K562 (cell line): ENCODE measurements at regions not wholly inside any gene's neighbourhood (a gene's known extent, or its start where the extent isn't known, plus 50 kb on each side); places are given as distances from the start of the nearest gene placed in this dataset.

ENCODE experiments used
- ATAC-seq: fragments of 200-7000 bp; cut with Tn5 transposase; 3 replicates; pipeline ENCODE4 v1.9.1; 2020; ENCODE audit warnings: moderate library complexity
- BruUV-seq: library from RNA; stranded (reverse); fragments of 400-500 nt; replicated peaks from 2 replicates; lab custom pipeline; 2021; lab: Mats Ljungman, UMichigan
- CTCF ChIA-PET: fragments of 300-600 bp; formaldehyde crosslinking; extraction: SDS; loops from one replicate; lab custom pipeline; 2021; ENCODE audit warnings: low intra/inter-chr PET ratio; lab: Yijun Ruan, JAX
- POLR2A ChIA-PET: fragments of 300-600, 350-650 bp; sonication (Branson Sonifier 250); formaldehyde crosslinking; extraction: SDS; loops from one replicate; lab custom pipeline; 2021; ENCODE audit warnings: antibody characterized with exemption, inconsistent platforms; lab: Yijun Ruan, JAX
- DNase-seq, 4 experiments: peaks; one replicate each; pipeline versions ENCODE4 v3.0.0 to v3.0.0-alpha.2; 2011 to 2018; ENCODE audit warnings: low spot score in 3 of 4, mixed read lengths in 3 of 4; ENCODE audit errors: extremely low read depth in 1 of 4
- FAIRE-seq: peaks from 2 replicates; lab custom pipeline; 2011; peaks lifted over from hg19 to GRCh38; lab: Jason Lieb, UNC
- H2AFZ ChIP-seq: 2 replicates; pipeline ENCODE4 v1.6.0; 2011; ENCODE audit warnings: low read depth, low read length, control low read depth, inconsistent platforms
- H3K27ac ChIP-seq: fragments of 200-600 bp; 3 replicates; pipeline ENCODE4 v1.8.0; 2011; ENCODE audit warnings: low read depth, mild to moderate bottlenecking, control low read depth, inconsistent platforms, low read length, moderate library complexity, mixed read lengths; ENCODE audit errors: extremely low read depth
- H3K27me3 ChIP-seq, 2 experiments: fragments of 300-600 bp in 1 of 2; 2 replicates in 1 of 2; 3 replicates in 1 of 2; pipeline versions ENCODE4 v1.6.0 to v1.8.0; 2011; ENCODE audit warnings: inconsistent platforms in 2 of 2, low read length in 2 of 2, mild to moderate bottlenecking in 1 of 2, mixed read lengths in 1 of 2, moderate library complexity in 1 of 2; ENCODE audit not compliant: control insufficient read depth in 2 of 2, insufficient read depth in 2 of 2
- H3K36me3 ChIP-seq: fragments of 300-600 bp; 3 replicates; pipeline ENCODE4 v1.8.0; 2011; ENCODE audit warnings: mild to moderate bottlenecking, low read length, inconsistent platforms; ENCODE audit not compliant: control insufficient read depth, insufficient read depth
- H3K4me1 ChIP-seq, 2 experiments: fragments of 200-600 bp in 1 of 2; replicated peaks in 1 of 2; 2 replicates in 1 of 2; 3 replicates in 1 of 2; pipeline versions ENCODE4 v1.5.1 to v1.8.0; 2011; ENCODE audit warnings: inconsistent platforms in 2 of 2, low read length in 2 of 2, mild to moderate bottlenecking in 1 of 2, mixed read lengths in 1 of 2, moderate library complexity in 1 of 2; ENCODE audit not compliant: control insufficient read depth in 2 of 2, insufficient read depth in 2 of 2
- H3K4me2 ChIP-seq: 2 replicates; pipeline ENCODE4 v1.6.1; 2011; ENCODE audit warnings: low read length, control low read depth, inconsistent platforms, mixed read lengths; ENCODE audit not compliant: insufficient read depth
- H3K4me3 ChIP-seq: fragments of 200-600 bp; sonication (generic), shearing (Covaris generic); 2 replicates; pipeline ENCODE4 v1.5.1; 2016; ENCODE audit warnings: control low read depth, inconsistent platforms
- H3K79me2 ChIP-seq: fragments of 200-600 bp; 3 replicates; pipeline ENCODE4 v1.8.0; 2011; ENCODE audit warnings: low read length, inconsistent platforms; ENCODE audit not compliant: control insufficient read depth, insufficient read depth
- H3K9ac ChIP-seq, 2 experiments: 2 replicates each; pipeline versions ENCODE4 v1.6.0 to v1.6.1; 2011; ENCODE audit warnings: low read depth in 2 of 2, low read length in 2 of 2, control low read depth in 1 of 2, inconsistent platforms in 1 of 2, mild to moderate bottlenecking in 1 of 2, mixed read lengths in 1 of 2; ENCODE audit not compliant: insufficient read depth in 1 of 2
- H3K9me1 ChIP-seq: one replicate; pipeline ENCODE4 v1.6.0; 2011; ENCODE audit warnings: inconsistent platforms, mild to moderate bottlenecking, low read length, moderate library complexity; ENCODE audit not compliant: control insufficient read depth, insufficient read depth
- H3K9me3 ChIP-seq: replicated peaks from 2 replicates; pipeline ENCODE4 v1.5.1; 2011; ENCODE audit warnings: low read depth, low read length, inconsistent platforms; ENCODE audit not compliant: control insufficient read depth, insufficient read depth
- H4K20me1 ChIP-seq: replicated peaks from 2 replicates; pipeline ENCODE4 v1.6.1; 2011; ENCODE audit warnings: low read length, inconsistent platforms, mixed read lengths; ENCODE audit not compliant: control insufficient read depth, insufficient read depth
- ARHGAP35 ChIP-seq: fragments of 450-650 bp; IDR thresholded peaks from 2 replicates; pipeline ENCODE4 v1.6.1; 2018; ENCODE audit not compliant: partially characterized antibody
- CHD1 ChIP-seq: fragments of 200-600 bp; sonication (generic); IDR thresholded peaks from one replicate; pipeline ENCODE4 v1.6.1; 2012; ENCODE audit warnings: mild to moderate bottlenecking, moderate library complexity, low read length, inconsistent platforms
- EP300 ChIP-seq: IDR thresholded peaks from 2 replicates; pipeline ENCODE4 v1.6.1; 2012; ENCODE audit warnings: low read length, improper control_type of control experiment
- ETV5 ChIP-seq: sonication (generic); formaldehyde crosslinking; IDR thresholded peaks from 2 replicates; pipeline ENCODE4 v1.4.0; 2020; ENCODE audit warnings: low read depth, mild to moderate bottlenecking, missing genetic modification reagents
- HDAC8 ChIP-seq: fragments of 450-650 bp; IDR thresholded peaks from 2 replicates; pipeline ENCODE4 v1.6.1; 2016; ENCODE audit warnings: mild to moderate bottlenecking, missing genetic modification characterization, moderate library complexity, missing compliant biosample characterization
- JUN ChIP-seq, 2 experiments: sonication (generic) in 1 of 2; formaldehyde crosslinking in 1 of 2; IDR thresholded peaks; 2 replicates each; pipeline versions ENCODE4 v1.6.1 to v1.8.0; 2012 to 2022; ENCODE audit warnings: borderline replicate concordance in 2 of 2, mild to moderate bottlenecking in 2 of 2, improper control_type of control experiment in 1 of 2, low read depth in 1 of 2, low read length in 1 of 2, missing genetic modification reagents in 1 of 2
- NFYB ChIP-seq: IDR thresholded peaks from 2 replicates; pipeline ENCODE4 v1.6.1; 2011; ENCODE audit warnings: mild to moderate bottlenecking, moderate library complexity; ENCODE audit not compliant: insufficient read length; ENCODE audit errors: extremely low read depth
- POLR2H ChIP-seq: IDR thresholded peaks from 2 replicates; pipeline ENCODE4 v1.6.1; 2016; ENCODE audit warnings: missing genetic modification characterization, low read depth, mild to moderate bottlenecking, control low read depth, missing compliant biosample characterization, moderate library complexity
- RNF2 ChIP-seq: sonication (generic); IDR thresholded peaks from 2 replicates; pipeline ENCODE4 v1.6.1; 2016
- ZNF197 ChIP-seq: fragments of 200-800 bp; sonication (Bioruptor generic); IDR thresholded peaks from 2 replicates; pipeline ENCODE4 v1.6.1; 2016; ENCODE audit warnings: low read depth, missing genetic modification characterization, missing compliant biosample characterization
- WGBS: fragments of 100-300 bp; shearing (Covaris generic); methylation state at CpG from one replicate; pipeline ENCODE4 v1.1.6; 2016; ENCODE audit warnings: low coverage, mixed read lengths; ENCODE audit not compliant: insufficient coverage; ENCODE audit errors: missing lambda C conversion rate; 5-methylcytosine and 5-hydroxymethylcytosine counted together
- in situ Hi-C: fragments of 300-500 bp; cut with MboI; formaldehyde crosslinking; loops from 4 replicates; pipeline ENCODE4 v1.15.0; 2018; ENCODE audit warnings: inconsistent platforms, mixed read lengths
- intact Hi-C: fragments of 100-400 bp; cut with micrococcal nuclease; formaldehyde crosslinking; loops from 2 replicates; pipeline ENCODE4 v1.14.2; 2022
- TF ChIP-seq, protein P1 (sequence below): fragments of 450-650 bp; conservative IDR thresholded peaks from 2 replicates; pipeline ENCODE4 v1.6.1; 2016; ENCODE audit warnings: missing genetic modification characterization, low read depth, mild to moderate bottlenecking, missing compliant biosample characterization, moderate library complexity
- TF ChIP-seq, protein P2 (sequence below): fragments of 450-650 bp; IDR thresholded peaks from 2 replicates; pipeline ENCODE4 v1.6.1; 2016; ENCODE audit warnings: missing biosample characterization, missing genetic modification characterization
- TF ChIP-seq, protein P3 (sequence below): fragments of 250-450 bp; sonication (Bioruptor Pico); IDR thresholded peaks from 2 replicates; pipeline ENCODE4 v1.8.0; 2022; ENCODE audit warnings: moderate library complexity, mild to moderate bottlenecking, inconsistent platforms
- TF ChIP-seq, protein P4 (sequence below): fragments of 450-650 bp; formaldehyde crosslinking; IDR thresholded peaks from 2 replicates; pipeline ENCODE4 v1.4.0; 2022; ENCODE audit warnings: missing genetic modification characterization
- TF ChIP-seq, protein P5 (sequence below): fragments of 450-650 bp; IDR thresholded peaks from 2 replicates; pipeline ENCODE4 v1.6.1; 2014; ENCODE audit warnings: low read depth, mild to moderate bottlenecking, moderate library complexity, borderline replicate concordance

DNA sequence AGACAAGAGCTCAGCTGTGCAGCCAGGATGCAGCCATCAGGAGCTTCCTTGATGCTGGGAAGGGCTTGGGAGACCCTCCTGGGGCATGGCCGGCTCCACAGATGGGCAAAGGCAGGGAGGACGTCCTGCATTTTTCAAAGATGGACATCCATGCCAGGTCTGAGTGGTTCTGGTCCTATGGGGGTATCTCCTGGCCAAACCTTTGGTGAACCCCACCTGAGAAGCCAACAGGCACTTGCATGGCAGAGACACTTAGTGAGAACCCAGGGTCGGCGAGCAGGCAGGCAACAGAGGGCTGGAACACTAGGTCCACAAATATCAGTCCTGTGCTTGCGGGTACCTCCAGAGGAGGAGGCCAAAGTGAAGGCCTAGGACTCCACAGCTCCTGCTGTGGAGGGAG lies 70.0 kb downstream of the KCTD15 start:
- H3K4me3 ChIP-seq = no peak overlapping the region
- ChIA-PET CTCF (no interaction called here), POLR2A (interaction anchor here (0.5 kb wide), 1 partner anchor 1521 kb away, joined by 3 read pairs; the partner anchor contains the start of gene ZNF507)
- intact Hi-C loops = no loop called here
- no peaks in the 10 kb centered on the region for H3K4me1 ChIP-seq
- no peak for ATAC-seq
- no peak overlapping the region for H3K27ac ChIP-seq
- no peaks in the 10 kb centered on the region for H3K9me1 ChIP-seq
- no peak for DNase-seq
- in situ Hi-C loops = no loop called here
- H3K9me3 ChIP-seq = no peaks in the 10 kb centered on the region
- FAIRE-seq = no peak
- H3K27me3 ChIP-seq = peaks cover 13 to 15% of the 10 kb centered on the region in 2 experiments; a peak in 3 of 5 replicates
- no peak overlapping the region for H3K4me2 ChIP-seq
- WGBS = 2% methylated on average over 5 of the region's 5 CpGs
- 0 out of 2 replicates have a peak, but pooled peaks cover 3% of the 10 kb centered on the region for H4K20me1 ChIP-seq
- BruUV-seq = no TSS peak
- no peaks in the 10 kb centered on the region for H3K36me3 ChIP-seq
- no peaks in the 10 kb centered on the region for H3K79me2 ChIP-seq
- no peak overlapping the region for H3K9ac ChIP-seq
- H2AFZ ChIP-seq = no peak overlapping the region
- TF ChIP-seq CHD1 = no peak
- TF ChIP-seq, protein P1, sequence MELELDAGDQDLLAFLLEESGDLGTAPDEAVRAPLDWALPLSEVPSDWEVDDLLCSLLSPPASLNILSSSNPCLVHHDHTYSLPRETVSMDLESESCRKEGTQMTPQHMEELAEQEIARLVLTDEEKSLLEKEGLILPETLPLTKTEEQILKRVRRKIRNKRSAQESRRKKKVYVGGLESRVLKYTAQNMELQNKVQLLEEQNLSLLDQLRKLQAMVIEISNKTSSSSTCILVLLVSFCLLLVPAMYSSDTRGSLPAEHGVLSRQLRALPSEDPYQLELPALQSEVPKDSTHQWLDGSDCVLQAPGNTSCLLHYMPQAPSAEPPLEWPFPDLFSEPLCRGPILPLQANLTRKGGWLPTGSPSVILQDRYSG = no peak
- TF ChIP-seq, protein P2, sequence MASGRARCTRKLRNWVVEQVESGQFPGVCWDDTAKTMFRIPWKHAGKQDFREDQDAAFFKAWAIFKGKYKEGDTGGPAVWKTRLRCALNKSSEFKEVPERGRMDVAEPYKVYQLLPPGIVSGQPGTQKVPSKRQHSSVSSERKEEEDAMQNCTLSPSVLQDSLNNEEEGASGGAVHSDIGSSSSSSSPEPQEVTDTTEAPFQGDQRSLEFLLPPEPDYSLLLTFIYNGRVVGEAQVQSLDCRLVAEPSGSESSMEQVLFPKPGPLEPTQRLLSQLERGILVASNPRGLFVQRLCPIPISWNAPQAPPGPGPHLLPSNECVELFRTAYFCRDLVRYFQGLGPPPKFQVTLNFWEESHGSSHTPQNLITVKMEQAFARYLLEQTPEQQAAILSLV (tag) = no peak
- no peak for TF ChIP-seq RNF2
- TF ChIP-seq EP300 = no peak
- no peak for TF ChIP-seq JUN (IDR thresholded peaks at IDR 0.05; ENCODE audit: borderline replicate concordance, low read depth, low read length)
- no peak for TF ChIP-seq JUN (CRISPR knock-in tag; IDR thresholded peaks at IDR 0.05; ENCODE audit: borderline replicate concordance)
- TF ChIP-seq, protein P3, sequence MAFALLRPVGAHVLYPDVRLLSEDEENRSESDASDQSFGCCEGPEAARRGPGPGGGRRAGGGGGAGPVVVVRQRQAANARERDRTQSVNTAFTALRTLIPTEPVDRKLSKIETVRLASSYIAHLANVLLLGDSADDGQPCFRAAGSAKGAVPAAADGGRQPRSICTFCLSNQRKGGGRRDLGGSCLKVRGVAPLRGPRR (CRISPR knock-in tag) = no peak
- TF ChIP-seq, protein P4, sequence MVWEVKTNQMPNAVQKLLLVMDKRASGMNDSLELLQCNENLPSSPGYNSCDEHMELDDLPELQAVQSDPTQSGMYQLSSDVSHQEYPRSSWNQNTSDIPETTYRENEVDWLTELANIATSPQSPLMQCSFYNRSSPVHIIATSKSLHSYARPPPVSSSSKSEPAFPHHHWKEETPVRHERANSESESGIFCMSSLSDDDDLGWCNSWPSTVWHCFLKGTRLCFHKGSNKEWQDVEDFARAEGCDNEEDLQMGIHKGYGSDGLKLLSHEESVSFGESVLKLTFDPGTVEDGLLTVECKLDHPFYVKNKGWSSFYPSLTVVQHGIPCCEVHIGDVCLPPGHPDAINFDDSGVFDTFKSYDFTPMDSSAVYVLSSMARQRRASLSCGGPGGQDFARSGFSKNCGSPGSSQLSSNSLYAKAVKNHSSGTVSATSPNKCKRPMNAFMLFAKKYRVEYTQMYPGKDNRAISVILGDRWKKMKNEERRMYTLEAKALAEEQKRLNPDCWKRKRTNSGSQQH (CRISPR knock-in tag) = no peak
- no peak for TF ChIP-seq HDAC8
- no peak for TF ChIP-seq NFYB
- TF ChIP-seq ZNF197 (CRISPR knock-in tag) = no peak
- TF ChIP-seq, protein P5, sequence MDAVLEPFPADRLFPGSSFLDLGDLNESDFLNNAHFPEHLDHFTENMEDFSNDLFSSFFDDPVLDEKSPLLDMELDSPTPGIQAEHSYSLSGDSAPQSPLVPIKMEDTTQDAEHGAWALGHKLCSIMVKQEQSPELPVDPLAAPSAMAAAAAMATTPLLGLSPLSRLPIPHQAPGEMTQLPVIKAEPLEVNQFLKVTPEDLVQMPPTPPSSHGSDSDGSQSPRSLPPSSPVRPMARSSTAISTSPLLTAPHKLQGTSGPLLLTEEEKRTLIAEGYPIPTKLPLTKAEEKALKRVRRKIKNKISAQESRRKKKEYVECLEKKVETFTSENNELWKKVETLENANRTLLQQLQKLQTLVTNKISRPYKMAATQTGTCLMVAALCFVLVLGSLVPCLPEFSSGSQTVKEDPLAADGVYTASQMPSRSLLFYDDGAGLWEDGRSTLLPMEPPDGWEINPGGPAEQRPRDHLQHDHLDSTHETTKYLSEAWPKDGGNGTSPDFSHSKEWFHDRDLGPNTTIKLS = no peak
- no peak for TF ChIP-seq POLR2H
- TF ChIP-seq ARHGAP35 = no peak
- TF ChIP-seq ETV5 (CRISPR knock-in tag) = no peak
